Astrocyte of the cerebellum (primary cell): ENCODE measurements at regions not wholly inside any gene's neighbourhood (a gene's known extent, or its start where the extent isn't known, plus 50 kb on each side); places are given as distances from the start of the nearest gene placed in this dataset.

Experiments used
- DNase-seq: peaks from one replicate; pipeline ENCODE4 v3.0.0-alpha.2; 2011; ENCODE audit warnings: low read depth
- H3K4me3 ChIP-seq: 2 replicates; pipeline ENCODE4 v1.5.1; 2011; ENCODE audit warnings: mild to moderate bottlenecking, low read depth, low read length, moderate library complexity
- in situ Hi-C: cut with HindIII; loops from 2 replicates; pipeline ENCODE4 v1.10.0; 2017; ENCODE audit warnings: low sequenced_read_pairs
- TF ChIP-seq, protein P1 (sequence below): IDR thresholded peaks from 2 replicates; pipeline ENCODE4 v1.5.1; 2012; ENCODE audit warnings: low read length, low read depth, moderate library complexity, mild to moderate bottlenecking; ENCODE audit errors: missing control alignments

DNA sequence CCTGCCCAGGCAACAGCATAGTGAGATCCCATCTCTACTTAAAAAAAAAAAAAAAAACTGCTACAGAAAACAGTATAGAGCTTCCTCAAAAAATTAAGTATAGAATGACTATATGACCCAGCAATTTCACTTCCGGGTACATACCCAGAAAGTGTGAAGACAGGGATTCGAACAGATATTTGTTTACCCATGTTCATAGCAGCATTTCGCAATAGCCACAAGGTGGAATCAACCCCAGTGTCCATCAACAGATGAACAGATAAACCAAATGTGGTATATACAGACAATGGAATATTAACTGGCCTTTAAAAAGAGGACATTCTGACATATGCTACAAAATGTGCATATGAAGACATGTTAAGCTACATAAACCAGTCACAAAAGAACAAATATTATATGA, 95.5 kb downstream of the CHD9NB start:
- in situ Hi-C loops = no loop called here
- TF ChIP-seq, protein P1, sequence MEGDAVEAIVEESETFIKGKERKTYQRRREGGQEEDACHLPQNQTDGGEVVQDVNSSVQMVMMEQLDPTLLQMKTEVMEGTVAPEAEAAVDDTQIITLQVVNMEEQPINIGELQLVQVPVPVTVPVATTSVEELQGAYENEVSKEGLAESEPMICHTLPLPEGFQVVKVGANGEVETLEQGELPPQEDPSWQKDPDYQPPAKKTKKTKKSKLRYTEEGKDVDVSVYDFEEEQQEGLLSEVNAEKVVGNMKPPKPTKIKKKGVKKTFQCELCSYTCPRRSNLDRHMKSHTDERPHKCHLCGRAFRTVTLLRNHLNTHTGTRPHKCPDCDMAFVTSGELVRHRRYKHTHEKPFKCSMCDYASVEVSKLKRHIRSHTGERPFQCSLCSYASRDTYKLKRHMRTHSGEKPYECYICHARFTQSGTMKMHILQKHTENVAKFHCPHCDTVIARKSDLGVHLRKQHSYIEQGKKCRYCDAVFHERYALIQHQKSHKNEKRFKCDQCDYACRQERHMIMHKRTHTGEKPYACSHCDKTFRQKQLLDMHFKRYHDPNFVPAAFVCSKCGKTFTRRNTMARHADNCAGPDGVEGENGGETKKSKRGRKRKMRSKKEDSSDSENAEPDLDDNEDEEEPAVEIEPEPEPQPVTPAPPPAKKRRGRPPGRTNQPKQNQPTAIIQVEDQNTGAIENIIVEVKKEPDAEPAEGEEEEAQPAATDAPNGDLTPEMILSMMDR = no peak
- no peak overlapping the region for H3K4me3 ChIP-seq
- no peak for DNase-seq

DNA sequence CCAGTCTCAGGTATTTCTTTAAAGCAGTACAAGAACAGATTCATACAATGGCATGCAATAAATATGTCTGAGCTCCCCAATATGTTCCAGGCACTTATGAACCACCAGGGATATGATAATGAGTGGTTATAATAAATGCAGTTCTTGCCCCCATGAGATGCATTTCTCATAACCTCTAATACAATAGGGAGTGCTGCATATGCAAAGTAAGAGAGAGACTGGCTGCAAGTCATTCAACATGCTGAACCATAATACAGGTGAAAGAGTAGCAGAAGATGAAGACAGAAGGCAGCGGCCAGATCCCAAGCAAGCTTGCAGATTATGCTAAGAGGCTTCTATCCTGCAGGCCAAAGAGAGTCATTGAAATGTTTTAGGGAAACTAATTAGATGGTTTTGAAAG, 96.7 kb downstream of the CHD9NB start:
- no peak overlapping the region for H3K4me3 ChIP-seq
- in situ Hi-C loops = no loop called here
- TF ChIP-seq, protein P1 = no peak
- DNase-seq = no peak

DNA sequence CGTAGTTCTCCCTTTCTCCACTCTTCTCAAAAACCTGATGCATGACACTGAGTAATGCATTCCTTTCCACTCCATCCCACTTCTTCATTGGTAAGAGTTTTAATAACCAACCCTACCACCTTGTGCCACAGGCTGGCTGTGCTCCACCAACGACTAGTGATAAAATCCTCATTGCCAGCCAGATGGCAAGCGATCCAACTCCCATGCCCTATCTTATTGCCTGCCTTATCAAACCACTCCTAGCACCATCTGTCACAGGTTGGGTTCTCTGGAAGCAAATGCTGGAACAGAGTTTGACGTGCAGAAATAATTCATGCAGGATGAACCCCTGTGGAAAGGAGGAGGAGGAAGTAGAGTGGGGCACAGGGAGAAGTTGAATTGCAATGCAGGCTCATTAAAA, 99.5 kb downstream of the CHD9NB start:
- in situ Hi-C loops = no loop called here
- TF ChIP-seq, protein P1 = no peak
- DNase-seq = no peak
- H3K4me3 ChIP-seq = no peak overlapping the region

DNA sequence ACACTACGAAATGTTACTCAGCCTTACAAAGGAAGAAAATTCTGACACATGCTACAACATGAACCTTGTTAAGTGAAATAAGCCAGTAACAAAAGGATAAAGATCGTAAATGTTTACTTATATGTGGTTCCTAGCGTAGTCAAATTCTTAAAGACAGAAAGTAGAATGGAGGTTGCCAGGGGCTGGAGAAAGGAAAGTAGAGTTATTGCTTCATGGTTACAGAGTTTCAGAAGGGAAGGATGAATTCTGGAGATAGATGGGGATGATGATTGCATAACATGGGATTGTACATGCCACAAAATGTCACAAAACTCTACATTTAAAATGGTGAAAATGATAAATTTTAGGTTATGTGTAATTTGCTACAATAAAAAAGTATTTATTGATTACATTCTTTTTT, 103.8 kb downstream of the CHD9NB start:
- in situ Hi-C loops = no loop called here
- TF ChIP-seq, protein P1 = no peak
- DNase-seq = no peak
- H3K4me3 ChIP-seq = no peak overlapping the region

DNA sequence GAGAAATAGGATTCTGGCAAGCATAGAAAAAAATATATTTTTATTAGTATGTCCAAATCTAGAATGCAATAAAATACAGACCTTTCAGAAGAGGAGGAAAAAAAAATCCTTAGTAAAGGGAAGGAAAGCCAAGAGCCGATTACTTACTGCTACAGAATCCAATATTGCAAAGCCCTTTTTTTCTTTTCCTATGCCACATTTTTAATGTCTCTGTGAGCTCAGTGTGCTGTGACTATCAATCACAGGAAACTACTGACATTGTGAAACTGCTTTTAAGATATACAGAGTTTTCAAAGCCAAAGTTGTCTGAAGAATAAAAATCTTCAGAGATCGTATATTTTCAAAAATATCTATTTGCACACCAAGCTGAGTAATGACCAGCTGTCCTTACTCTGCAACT, 120.4 kb downstream of the CHD9NB start:
- no peak for DNase-seq
- H3K4me3 ChIP-seq = no peak overlapping the region
- in situ Hi-C loops = no loop called here
- TF ChIP-seq, protein P1 = no peak

DNA sequence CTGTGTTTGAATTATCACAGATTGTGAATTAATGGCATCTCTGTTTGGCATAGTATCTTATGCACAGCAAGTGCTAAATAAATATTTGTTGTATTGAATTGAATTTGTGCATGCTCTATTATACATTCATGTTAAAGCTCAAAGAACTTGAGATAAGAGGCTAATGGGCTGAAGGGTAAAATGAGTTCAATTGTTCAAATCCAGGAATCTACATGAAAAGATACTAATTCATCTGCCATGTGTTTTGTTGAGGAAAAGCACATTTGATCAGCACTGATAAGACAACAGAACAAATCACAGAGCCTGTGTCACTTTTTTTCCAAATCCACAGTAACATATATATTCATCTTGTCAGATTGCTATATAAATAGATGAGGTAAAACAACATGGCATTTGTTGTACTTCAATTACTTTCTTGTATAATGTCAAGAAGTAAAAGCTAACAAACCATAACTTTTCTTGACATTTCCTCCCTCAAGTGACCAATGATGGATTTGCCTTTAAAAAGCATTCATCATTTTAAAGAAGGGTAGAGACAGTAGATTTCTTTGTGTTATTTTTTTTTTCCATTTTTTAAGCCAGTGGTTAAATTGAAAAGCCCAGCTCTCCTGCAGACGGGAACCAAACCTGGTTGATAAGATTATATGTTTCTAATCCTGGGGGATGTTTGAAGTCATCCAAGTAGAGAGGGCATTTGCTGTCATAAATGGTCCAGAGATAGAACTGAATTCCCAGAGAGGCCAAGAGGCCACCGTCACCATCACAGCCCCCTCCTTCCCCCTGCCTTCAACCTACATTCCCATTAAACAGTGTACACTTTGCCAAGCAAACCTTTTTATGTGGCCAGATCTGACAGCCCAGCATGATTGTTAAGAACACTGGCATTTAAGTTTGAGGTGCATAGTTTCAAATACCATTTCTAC, 123.0 kb downstream of the CHD9NB start:
- TF ChIP-seq, protein P1 = no peak
- no peak overlapping the region for H3K4me3 ChIP-seq
- in situ Hi-C loops = no loop called here
- DNase-seq = no peak
